Suppressor macrophage (primary cell): ENCODE measurements at regions not wholly inside any gene's neighbourhood (a gene's known extent, or its start where the extent isn't known, plus 50 kb on each side); places are given as distances from the start of the nearest gene placed in this dataset.
"Not testable (repeated sequence)": the region's sequence is repeated elsewhere in the genome, so short reads cannot be mapped to it uniquely, and the experiment has no call there.

Experiments used
- DNase-seq, 4 experiments: peaks; one replicate each; pipeline ENCODE4 v3.0.0-alpha.2; 2020 to 2022

GRCh38 chr9:79403495-79403894, 168.3 kb upstream of the TLE4 start:
- no peak for DNase-seq

- peak in 2 of 4 experiments; percentile 3 to 12 for DNase-seq
These were observed 163.6 kb upstream of the TLE4 start for GRCh38 chr9:79408200-79408599.

GRCh38 chr9:79408617-79409016, 163.1 kb upstream of the TLE4 start:
- DNase-seq = no peak

GRCh38 chr9:79409182-79409823, 162.5 kb upstream of the TLE4 start:
- no peak for DNase-seq

- DNase-seq = no peak
These were observed 145.9 kb upstream of the TLE4 start for GRCh38 chr9:79425840-79426239.

GRCh38 chr9:79428422-79428821, 143.3 kb upstream of the TLE4 start:
- DNase-seq = no peak

- no peak for DNase-seq
These were observed 141.1 kb upstream of the TLE4 start for GRCh38 chr9:79430619-79431018.

GRCh38 chr9:79431019-79431679, 140.6 kb upstream of the TLE4 start:
- DNase-seq = no peak

- DNase-seq = no peak
These were observed 139.3 kb upstream of the TLE4 start for GRCh38 chr9:79432485-79432884.

GRCh38 chr9:79433703-79434102, 138.1 kb upstream of the TLE4 start:
- no peak for DNase-seq

GRCh38 chr9:79439221-79439620, 132.5 kb upstream of the TLE4 start:
- not testable (repeated sequence) for DNase-seq

GRCh38 chr9:79446523-79447307, 125.0 kb upstream of the TLE4 start:
- no peak for DNase-seq

GRCh38 chr9:79447308-79447605, 124.5 kb upstream of the TLE4 start:
- no peak for DNase-seq

GRCh38 chr9:79447762-79448161, 124.0 kb upstream of the TLE4 start:
- DNase-seq = no peak

- no peak for DNase-seq
These were observed 119.5 kb upstream of the TLE4 start for GRCh38 chr9:79452265-79452664.

- no peak for DNase-seq
These were observed 110.1 kb upstream of the TLE4 start for GRCh38 chr9:79461712-79462111.

GRCh38 chr9:79465156-79465555, 106.6 kb upstream of the TLE4 start:
- no peak for DNase-seq

- DNase-seq = no peak
These were observed 102.6 kb upstream of the TLE4 start for GRCh38 chr9:79469164-79469563.

- DNase-seq = no peak
These were observed 100.8 kb upstream of the TLE4 start for GRCh38 chr9:79470954-79471353.

- peak; percentile 6 to 30 (median 19) for DNase-seq
These were observed 99.9 kb upstream of the TLE4 start for GRCh38 chr9:79471580-79472543.

- no peak for DNase-seq
These were observed 98.1 kb upstream of the TLE4 start for GRCh38 chr9:79473704-79474103.

GRCh38 chr9:79477241-79477840, 94.4 kb upstream of the TLE4 start:
- no peak for DNase-seq
